ENCODE measurements at regions not wholly inside any gene's neighbourhood (a gene's known extent, or its start where the extent isn't known, plus 50 kb on each side); places are given as distances from the start of the nearest gene placed in this dataset.

- TF ChIP-seq POLR2A (IDR thresholded peaks at IDR 0.05), result no peak
- TF ChIP-seq CTCF (IDR thresholded peaks at IDR 0.05), result no peak
These were observed 238.2 kb downstream of the SYK start for GRCh38 chr9:91039835-91040140.
